ENCODE measurements at regions not wholly inside any gene's neighbourhood (a gene's known extent, or its start where the extent isn't known, plus 50 kb on each side); places are given as distances from the start of the nearest gene placed in this dataset.

DNA sequence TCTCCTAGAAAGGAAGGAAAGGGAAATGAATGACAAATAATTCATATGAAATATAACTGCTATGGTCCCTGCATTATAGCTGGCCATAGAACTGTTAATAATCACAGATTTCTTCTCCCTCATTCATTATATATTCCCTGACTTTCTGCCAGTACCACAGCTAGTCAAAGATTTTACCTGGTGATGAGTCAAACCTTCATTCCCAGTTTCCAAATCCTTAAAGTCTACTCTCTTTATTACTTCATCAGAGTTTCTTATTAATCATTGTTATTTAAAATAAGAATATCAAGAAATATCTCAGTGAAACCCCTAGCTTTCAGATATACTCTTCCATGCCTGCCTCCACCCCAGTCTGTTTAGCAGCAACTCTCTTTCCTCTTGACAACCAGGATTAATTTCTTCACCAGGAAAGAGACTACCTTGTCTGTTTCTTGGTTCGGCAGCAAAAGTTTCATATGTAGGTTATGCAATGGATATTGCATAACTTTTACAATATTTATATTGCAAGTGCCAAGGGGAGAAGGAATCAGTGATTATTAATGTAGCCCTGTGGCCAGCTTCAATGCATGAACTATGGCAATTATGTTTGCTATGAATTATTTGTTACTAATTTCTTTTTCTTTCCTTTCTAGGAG lies 533.8 kb downstream of the FBXO15 start:
- Histone ChIP-seq H3K36me3 (ENCODE audit: control insufficient read depth in 1 of 2, insufficient read depth in 2 of 2, low read length in 2 of 2) (no peaks in the 10 kb centered on the region), H3K27ac (ENCODE audit: low read depth, low read length) (no peak overlapping the region), H3K18ac (ENCODE audit: low read length) (no peak overlapping the region), H2AK5ac (ENCODE audit: low read length) (no peak overlapping the region), H3K79me1 (ENCODE audit: low read length) (no peaks in the 10 kb centered on the region), H4K8ac (ENCODE audit: low read depth, low read length) (no peak overlapping the region), H2BK5ac (ENCODE audit: low read depth, low read length, poor library complexity) (no peak overlapping the region), H3K4me2 (ENCODE audit: low read length) (no peak overlapping the region), H2AFZ (ENCODE audit: insufficient read depth, low read length, poor library complexity) (no peak overlapping the region), H3K14ac (ENCODE audit: low read length) (no peak overlapping the region), H3K4ac (ENCODE audit: low read depth, low read length) (no peak overlapping the region), H3K23ac (ENCODE audit: low read length) (no peak overlapping the region), H4K12ac (ENCODE audit: low read depth, low read length) (no peak overlapping the region), H3K4me3 (ENCODE audit: low read depth, low read length) (no peak overlapping the region), H3K4me1 (ENCODE audit: control insufficient read depth in 1 of 2, insufficient read depth in 2 of 2, low read length in 2 of 2) (no peaks in the 10 kb centered on the region), H2BK12ac (ENCODE audit: low read length) (no peak overlapping the region), H4K91ac (ENCODE audit: low read depth, low read length) (no peak overlapping the region), H3K9me3 (ENCODE audit: insufficient read depth, low read depth, low read length) (no peaks in the 10 kb centered on the region), H2BK120ac (ENCODE audit: insufficient read depth, low read length, poor library complexity) (no peak overlapping the region), H3K9ac (ENCODE audit: low read length) (no peak overlapping the region), H3K27me3 (ENCODE audit: insufficient read depth, low read length) (no peaks in the 10 kb centered on the region), H3K79me2 (ENCODE audit: control insufficient read depth, insufficient read depth, low read length, poor library complexity) (no peaks in the 10 kb centered on the region)
- no peak for DNase-seq
- no CpG with 5 or more reads among the region's 1 CpG for WGBS (ENCODE audit: extremely low coverage, insufficient coverage, insufficient read length)

- WGBS (ENCODE audit: extremely low coverage, insufficient coverage, insufficient read length): no CpG with 5 or more reads among the region's 7 CpGs
- Histone ChIP-seq H4K8ac (ENCODE audit: low read depth, low read length) (no peak overlapping the region), H4K12ac (ENCODE audit: low read depth, low read length) (no peak overlapping the region), H2AK5ac (ENCODE audit: low read length) (no peak overlapping the region), H3K23ac (ENCODE audit: low read length) (peak overlapping the region; percentile 15), H3K4ac (ENCODE audit: low read depth, low read length) (no peak overlapping the region), H3K79me1 (ENCODE audit: low read length) (no peaks in the 10 kb centered on the region), H3K9ac (ENCODE audit: low read length) (no peak overlapping the region), H2BK5ac (ENCODE audit: low read depth, low read length, poor library complexity) (no peak overlapping the region), H3K27ac (ENCODE audit: low read depth, low read length) (no peak overlapping the region), H3K9me3 (ENCODE audit: insufficient read depth, low read depth, low read length) (peaks cover 4% of the 10 kb centered on the region), H3K27me3 (ENCODE audit: insufficient read depth, low read length) (no peaks in the 10 kb centered on the region), H3K4me1 (ENCODE audit: control insufficient read depth in 1 of 2, insufficient read depth in 2 of 2, low read length in 2 of 2) (no peaks in the 10 kb centered on the region), H3K4me3 (ENCODE audit: low read depth, low read length) (peak overlapping the region; percentile 48), H3K14ac (ENCODE audit: low read length) (no peak overlapping the region), H3K4me2 (ENCODE audit: low read length) (no peak overlapping the region), H4K91ac (ENCODE audit: low read depth, low read length) (no peak overlapping the region), H2BK12ac (ENCODE audit: low read length) (no peak overlapping the region), H3K79me2 (ENCODE audit: control insufficient read depth, insufficient read depth, low read length, poor library complexity) (no peaks in the 10 kb centered on the region), H2AFZ (ENCODE audit: insufficient read depth, low read length, poor library complexity) (no peak overlapping the region), H2BK120ac (ENCODE audit: insufficient read depth, low read length, poor library complexity) (no peak overlapping the region), H3K36me3 (ENCODE audit: control insufficient read depth in 1 of 2, insufficient read depth in 2 of 2, low read length in 2 of 2) (no peaks in the 10 kb centered on the region), H3K18ac (ENCODE audit: low read length) (no peak overlapping the region)
- DNase-seq: no peak
Measured at GRCh38 chr18:73597832-73598615, 549.6 kb downstream of the FBXO15 start.

DNA sequence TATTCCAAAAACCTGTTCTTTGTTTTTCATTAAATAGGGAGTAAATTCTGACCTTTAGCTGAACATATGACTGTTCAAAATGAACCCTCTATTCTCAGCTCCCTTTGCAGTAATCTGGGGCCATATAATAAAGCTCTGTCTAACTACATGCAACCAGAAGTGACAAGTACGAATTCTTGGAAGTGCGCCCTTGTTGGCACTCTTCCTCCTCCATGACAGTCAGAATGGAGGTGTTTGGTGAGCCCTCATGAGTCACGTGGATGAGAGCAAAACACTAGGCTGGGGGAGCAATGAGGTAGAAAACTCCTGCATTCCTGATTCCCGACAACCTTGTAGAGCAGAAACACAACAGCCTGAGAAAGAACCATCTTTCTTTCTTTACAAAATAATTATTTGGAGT lies 552.9 kb downstream of the FBXO15 start:
- DNase-seq: no peak
- WGBS (ENCODE audit: extremely low coverage, insufficient coverage, insufficient read length): no CpG with 5 or more reads among the region's 4 CpGs
- H3K4ac ChIP-seq (ENCODE audit: low read depth, low read length): no peak overlapping the region
- H3K4me3 ChIP-seq (ENCODE audit: low read depth, low read length): no peak overlapping the region
- no peaks in the 10 kb centered on the region for H3K79me2 ChIP-seq (ENCODE audit: control insufficient read depth, insufficient read depth, low read length, poor library complexity)
- H2BK5ac ChIP-seq (ENCODE audit: low read depth, low read length, poor library complexity): no peak overlapping the region
- no peak overlapping the region for H2BK120ac ChIP-seq (ENCODE audit: insufficient read depth, low read length, poor library complexity)
- H3K27me3 ChIP-seq (ENCODE audit: insufficient read depth, low read length): no peaks in the 10 kb centered on the region
- H3K27ac ChIP-seq (ENCODE audit: low read depth, low read length): no peak overlapping the region
- H3K4me1 ChIP-seq (ENCODE audit: control insufficient read depth in 1 of 2, insufficient read depth in 2 of 2, low read length in 2 of 2): no peaks in the 10 kb centered on the region
- peaks cover 4% of the 10 kb centered on the region for H3K9me3 ChIP-seq (ENCODE audit: insufficient read depth, low read depth, low read length)
- no peaks in the 10 kb centered on the region for H3K79me1 ChIP-seq (ENCODE audit: low read length)
- H3K14ac ChIP-seq (ENCODE audit: low read length): no peak overlapping the region
- no peak overlapping the region for H3K9ac ChIP-seq (ENCODE audit: low read length)
- no peak overlapping the region for H2AK5ac ChIP-seq (ENCODE audit: low read length)
- no peak overlapping the region for H4K91ac ChIP-seq (ENCODE audit: low read depth, low read length)
- no peak overlapping the region for H2BK12ac ChIP-seq (ENCODE audit: low read length)
- no peak overlapping the region for H3K18ac ChIP-seq (ENCODE audit: low read length)
- H3K36me3 ChIP-seq (ENCODE audit: control insufficient read depth in 1 of 2, insufficient read depth in 2 of 2, low read length in 2 of 2): no peaks in the 10 kb centered on the region
- no peak overlapping the region for H3K23ac ChIP-seq (ENCODE audit: low read length)
- H2AFZ ChIP-seq (ENCODE audit: insufficient read depth, low read length, poor library complexity): no peak overlapping the region
- no peak overlapping the region for H3K4me2 ChIP-seq (ENCODE audit: low read length)
- no peak overlapping the region for H4K8ac ChIP-seq (ENCODE audit: low read depth, low read length)
- H4K12ac ChIP-seq (ENCODE audit: low read depth, low read length): no peak overlapping the region

DNA sequence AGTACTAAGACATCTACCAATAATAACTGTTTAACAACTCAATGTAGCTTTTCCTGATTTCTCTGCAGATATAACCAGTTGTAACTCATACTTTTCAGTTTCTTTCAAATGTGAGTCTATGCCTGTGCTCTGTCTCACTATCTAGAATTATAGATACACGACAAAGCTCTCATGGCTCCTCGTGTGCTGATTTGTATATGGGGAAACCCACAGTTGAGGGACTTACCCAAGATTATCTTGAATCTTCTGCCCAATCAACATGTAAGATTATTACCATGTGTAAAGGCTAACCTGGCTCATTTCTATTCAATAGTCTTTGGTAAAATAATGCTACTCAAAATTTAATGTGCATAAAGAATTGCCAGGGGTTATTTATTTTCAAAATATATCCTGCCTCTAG lies 554.4 kb downstream of the FBXO15 start:
- DNase-seq: no peak
- Histone ChIP-seq H3K9ac (ENCODE audit: low read length) (no peak overlapping the region), H2AK5ac (ENCODE audit: low read length) (no peak overlapping the region), H2BK5ac (ENCODE audit: low read depth, low read length, poor library complexity) (no peak overlapping the region), H3K14ac (ENCODE audit: low read length) (no peak overlapping the region), H4K91ac (ENCODE audit: low read depth, low read length) (no peak overlapping the region), H3K9me3 (ENCODE audit: insufficient read depth, low read depth, low read length) (peaks cover 4% of the 10 kb centered on the region), H3K23ac (ENCODE audit: low read length) (no peak overlapping the region), H3K79me2 (ENCODE audit: control insufficient read depth, insufficient read depth, low read length, poor library complexity) (no peaks in the 10 kb centered on the region), H3K27me3 (ENCODE audit: insufficient read depth, low read length) (no peaks in the 10 kb centered on the region), H3K4me1 (ENCODE audit: control insufficient read depth in 1 of 2, insufficient read depth in 2 of 2, low read length in 2 of 2) (no peaks in the 10 kb centered on the region), H4K12ac (ENCODE audit: low read depth, low read length) (no peak overlapping the region), H2BK120ac (ENCODE audit: insufficient read depth, low read length, poor library complexity) (no peak overlapping the region), H2BK12ac (ENCODE audit: low read length) (no peak overlapping the region), H3K4me3 (ENCODE audit: low read depth, low read length) (no peak overlapping the region), H4K8ac (ENCODE audit: low read depth, low read length) (no peak overlapping the region), H3K4me2 (ENCODE audit: low read length) (no peak overlapping the region), H2AFZ (ENCODE audit: insufficient read depth, low read length, poor library complexity) (no peak overlapping the region), H3K79me1 (ENCODE audit: low read length) (no peaks in the 10 kb centered on the region), H3K4ac (ENCODE audit: low read depth, low read length) (no peak overlapping the region), H3K27ac (ENCODE audit: low read depth, low read length) (no peak overlapping the region), H3K36me3 (ENCODE audit: control insufficient read depth in 1 of 2, insufficient read depth in 2 of 2, low read length in 2 of 2) (no peaks in the 10 kb centered on the region), H3K18ac (ENCODE audit: low read length) (no peak overlapping the region)
- no CpG with 5 or more reads among the region's 2 CpGs for whole genome bisulfite sequencing (ENCODE audit: extremely low coverage, insufficient coverage, insufficient read length)

Measured in trophoblast cell (in vitro differentiated cells and primary cell).